Cardiac muscle cell (in vitro differentiated cells and primary cell): ENCODE measurements at regions not wholly inside any gene's neighbourhood (a gene's known extent, or its start where the extent isn't known, plus 50 kb on each side); places are given as distances from the start of the nearest gene placed in this dataset.
A peak's percentile ranks its signal among the peaks of the same experiment; 100 is the strongest.

ENCODE experiments used
- DNase-seq, 2 donors: peaks; one replicate each; pipeline versions ENCODE4 v3.0.0 to v3.0.0-alpha.2; 2010 to 2017; ENCODE audit warnings: low read depth in 1 of 2, low spot score in 1 of 2
- H3K27ac ChIP-seq: fragments of 200-600 bp; sonication (generic); 2 replicates; pipeline ENCODE4 v1.5.1; 2016
- H3K27me3 ChIP-seq: fragments of 200-600 bp; sonication (generic); 2 replicates; pipeline ENCODE4 v1.6.0; 2016; ENCODE audit warnings: control low read depth
- H3K36me3 ChIP-seq: fragments of 200-600 bp; sonication (generic); 2 replicates; pipeline ENCODE4 v1.5.1; 2016; ENCODE audit warnings: control low read depth
- H3K4me1 ChIP-seq: fragments of 200-600 bp; sonication (generic); 2 replicates; pipeline ENCODE4 v1.8.1; 2017; ENCODE audit warnings: low read depth, mild to moderate bottlenecking, mixed run types
- H3K4me3 ChIP-seq: fragments of 200-600 bp; sonication (generic); 2 replicates; pipeline ENCODE4 v1.5.1; 2016; ENCODE audit warnings: mild to moderate bottlenecking
- H3K9me3 ChIP-seq: fragments of 200-600 bp; sonication (generic); 2 replicates; pipeline ENCODE4 v1.5.1; 2017; ENCODE audit warnings: low read depth, mild to moderate bottlenecking, control low read depth
- CTCF ChIP-seq: IDR thresholded peaks from 2 replicates; pipeline ENCODE4 v1.5.1; 2012; ENCODE audit warnings: low read depth, mild to moderate bottlenecking, low read length

- no peak overlapping the region for H3K4me3 ChIP-seq
Measured at GRCh38 chr2:142665241-142665640, 212.2 kb upstream of the KYNU start.

GRCh38 chr2:142650601-142651000 is 226.9 kb upstream of the KYNU start:
- Histone ChIP-seq H3K4me1 (peaks cover 5% of the 10 kb centered on the region), H3K36me3 (no peaks in the 10 kb centered on the region), H3K27ac (no peak overlapping the region), H3K4me3 (no peak overlapping the region), H3K27me3 (no peaks in the 10 kb centered on the region), H3K9me3 (no peaks in the 10 kb centered on the region)
- no peak for TF ChIP-seq CTCF
- DNase-seq: no peak

More at GRCh38 chr2:142665241-142665640, 212.2 kb upstream of the KYNU start:
- no peak for DNase-seq
- no peaks in the 10 kb centered on the region for H3K27me3 ChIP-seq
- H3K9me3 ChIP-seq: no peaks in the 10 kb centered on the region
- TF ChIP-seq CTCF: no peak
- H3K36me3 ChIP-seq: no peaks in the 10 kb centered on the region
- no peaks in the 10 kb centered on the region for H3K4me1 ChIP-seq
- H3K27ac ChIP-seq: no peak overlapping the region

GRCh38 chr2:142649581-142649980 is 227.9 kb upstream of the KYNU start:
- Histone ChIP-seq H3K9me3 (no peaks in the 10 kb centered on the region), H3K36me3 (no peaks in the 10 kb centered on the region), H3K27ac (no peak overlapping the region), H3K4me1 (peaks cover 5% of the 10 kb centered on the region), H3K4me3 (no peak overlapping the region), H3K27me3 (no peaks in the 10 kb centered on the region)
- TF ChIP-seq CTCF: no peak
- DNase-seq: no peak

- DNase-seq: peak in 1 of 2 donors; percentile 5
- no peaks in the 10 kb centered on the region for H3K27me3 ChIP-seq
- no peak for TF ChIP-seq CTCF
- H3K4me1 ChIP-seq: peaks cover 4% of the 10 kb centered on the region
- H3K27ac ChIP-seq: no peak overlapping the region
- H3K36me3 ChIP-seq: no peaks in the 10 kb centered on the region
- H3K9me3 ChIP-seq: no peaks in the 10 kb centered on the region
- H3K4me3 ChIP-seq: no peak overlapping the region
Measured at GRCh38 chr2:142642650-142643049, 234.8 kb upstream of the KYNU start.

GRCh38 chr2:142629193-142629592 is 248.3 kb upstream of the KYNU start:
- Histone ChIP-seq H3K27ac (no peak overlapping the region), H3K9me3 (no peaks in the 10 kb centered on the region), H3K4me1 (no peaks in the 10 kb centered on the region), H3K36me3 (no peaks in the 10 kb centered on the region), H3K4me3 (no peak overlapping the region), H3K27me3 (no peaks in the 10 kb centered on the region)
- no peak for DNase-seq
- no peak for TF ChIP-seq CTCF

GRCh38 chr2:142621287-142621686 is 256.2 kb upstream of the KYNU start:
- no peak for TF ChIP-seq CTCF
- DNase-seq: no peak

More at GRCh38 chr2:142621287-142621686, 256.2 kb upstream of the KYNU start:
- Histone ChIP-seq H3K36me3 (no peaks in the 10 kb centered on the region), H3K27me3 (no peaks in the 10 kb centered on the region), H3K4me1 (no peaks in the 10 kb centered on the region), H3K4me3 (no peak overlapping the region), H3K9me3 (no peaks in the 10 kb centered on the region), H3K27ac (no peak overlapping the region)
